Activated T-cell treated with anti-CD3 and anti-CD28 coated beads for 1 hour (primary cell): ENCODE measurements at regions not wholly inside any gene's neighbourhood (a gene's known extent, or its start where the extent isn't known, plus 50 kb on each side); places are given as distances from the start of the nearest gene placed in this dataset.
"Not testable (repeated sequence)": the region's sequence is repeated elsewhere in the genome, so short reads cannot be mapped to it uniquely, and the experiment has no call there.

Source experiments
- DNase-seq: peaks from one replicate; pipeline ENCODE4 v3.0.0-alpha.2; 2020; ENCODE audit warnings: low read depth

DNA sequence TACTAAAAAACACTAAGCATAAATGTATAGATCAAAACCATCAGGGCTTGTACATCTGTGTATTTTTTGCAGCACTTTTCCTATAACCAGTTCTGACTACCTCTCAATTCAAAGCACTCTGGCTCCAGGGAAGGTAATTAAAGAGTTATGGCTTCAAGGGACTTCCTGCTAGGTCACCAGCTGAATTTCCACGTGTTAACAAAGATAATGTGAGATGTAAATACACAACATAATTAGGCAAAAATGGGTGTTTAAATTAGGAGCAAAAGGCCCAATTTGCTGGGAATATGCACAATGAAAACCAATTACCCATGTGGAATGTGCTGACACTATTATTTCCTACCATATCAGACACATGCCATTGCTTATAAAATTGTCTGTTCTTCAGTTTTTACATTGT, 513.4 kb upstream of the FLRT2 start:
- DNase-seq = no peak

GRCh38 chr14:85023866-85024265, 506.1 kb upstream of the FLRT2 start:
- not testable (repeated sequence) for DNase-seq

GRCh38 chr14:85024931-85025330, 505.0 kb upstream of the FLRT2 start:
- no peak for DNase-seq

GRCh38 chr14:85027681-85028370, 502.1 kb upstream of the FLRT2 start:
- no peak for DNase-seq

DNA sequence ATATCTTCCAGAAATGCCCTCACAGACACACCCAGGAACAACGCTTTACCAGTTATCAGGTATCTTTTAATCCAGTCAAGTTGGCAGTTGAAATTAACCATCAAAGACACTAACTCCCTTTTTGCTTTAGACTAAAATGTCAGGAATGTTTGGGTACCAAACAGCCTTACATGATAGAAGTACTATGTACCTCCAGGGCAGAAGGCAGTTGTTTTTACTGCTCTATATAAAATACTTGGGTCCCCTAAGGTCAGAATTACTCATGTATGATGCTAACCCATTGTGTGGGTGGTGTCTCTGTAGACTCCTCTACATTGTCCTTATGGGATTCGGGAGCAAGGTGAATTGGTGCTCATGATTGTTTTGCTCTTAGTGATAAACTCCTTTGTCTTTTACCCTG, 492.5 kb upstream of the FLRT2 start:
- no peak for DNase-seq

DNA sequence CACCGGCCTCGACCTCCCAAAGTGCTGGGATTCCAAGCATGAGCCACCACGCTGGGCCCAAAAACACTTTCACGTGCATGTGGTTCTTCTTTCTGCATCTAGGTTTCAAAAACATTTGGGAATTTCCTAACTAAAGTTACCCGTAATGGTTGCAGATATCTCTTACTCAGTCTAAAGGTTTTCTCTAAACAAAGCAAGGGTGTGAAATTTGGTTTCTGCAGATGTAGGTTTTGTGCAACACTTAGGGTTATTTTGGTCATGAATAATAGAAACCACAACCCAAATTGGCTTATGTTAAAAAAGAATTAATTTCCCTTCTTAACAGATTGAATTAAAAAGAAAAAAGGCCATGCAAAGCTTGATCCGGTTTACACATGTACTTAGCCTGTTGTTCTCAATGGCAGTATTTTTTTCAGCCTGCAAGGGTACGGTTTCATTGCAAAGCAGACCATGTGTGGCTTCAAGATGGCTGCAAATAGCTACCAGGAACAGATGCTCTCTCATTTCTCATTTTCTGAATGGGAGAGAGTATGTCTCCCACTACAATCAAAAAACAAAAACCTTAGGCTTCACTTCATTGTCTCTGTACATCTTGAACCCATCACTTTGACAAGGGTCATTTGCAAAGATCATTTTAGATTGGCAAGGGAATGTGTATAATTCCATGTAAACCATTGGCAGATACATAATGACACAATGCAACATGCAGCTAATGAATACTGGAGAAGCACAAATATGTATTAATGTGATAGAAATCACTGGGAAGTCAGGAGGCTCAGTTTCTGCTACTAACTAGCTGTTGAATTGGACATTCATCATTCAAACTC, 491.2 kb upstream of the FLRT2 start:
- no peak for DNase-seq

- no peak for DNase-seq
Observed at GRCh38 chr14:85039353-85039626, 490.7 kb upstream of the FLRT2 start.

DNA sequence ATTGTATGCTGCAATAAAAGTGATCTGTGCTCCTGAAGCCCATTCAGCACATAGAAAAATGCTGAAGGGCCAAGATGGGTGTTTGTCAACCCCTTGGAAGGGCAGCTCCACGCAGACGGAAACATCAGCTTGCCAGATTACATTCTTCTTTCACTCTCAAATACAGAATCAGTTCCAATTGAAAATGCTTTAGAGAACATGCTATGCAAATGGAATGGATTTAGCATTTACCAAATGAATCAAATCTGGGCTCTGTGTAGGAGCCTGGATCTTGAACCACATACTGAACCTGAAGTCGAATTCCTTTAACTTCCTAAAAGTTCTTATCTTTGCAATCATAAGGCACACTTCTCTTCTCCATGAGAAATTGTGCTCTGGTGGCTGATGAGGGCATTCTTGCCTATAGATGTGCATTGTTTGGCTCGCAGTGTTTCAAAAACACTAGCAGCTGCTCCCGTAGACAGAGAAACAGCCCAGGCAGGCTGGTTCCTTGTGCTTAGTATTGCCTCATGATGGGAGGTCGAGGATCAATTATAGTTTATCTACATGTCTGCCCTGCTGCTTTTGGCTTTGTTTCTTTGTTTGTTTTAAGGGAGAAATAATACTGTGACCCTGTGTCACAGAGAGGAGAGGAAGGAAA, 489.8 kb upstream of the FLRT2 start:
- no peak for DNase-seq

- no peak for DNase-seq
Observed at GRCh38 chr14:85041618-85042017, 488.3 kb upstream of the FLRT2 start.

DNA sequence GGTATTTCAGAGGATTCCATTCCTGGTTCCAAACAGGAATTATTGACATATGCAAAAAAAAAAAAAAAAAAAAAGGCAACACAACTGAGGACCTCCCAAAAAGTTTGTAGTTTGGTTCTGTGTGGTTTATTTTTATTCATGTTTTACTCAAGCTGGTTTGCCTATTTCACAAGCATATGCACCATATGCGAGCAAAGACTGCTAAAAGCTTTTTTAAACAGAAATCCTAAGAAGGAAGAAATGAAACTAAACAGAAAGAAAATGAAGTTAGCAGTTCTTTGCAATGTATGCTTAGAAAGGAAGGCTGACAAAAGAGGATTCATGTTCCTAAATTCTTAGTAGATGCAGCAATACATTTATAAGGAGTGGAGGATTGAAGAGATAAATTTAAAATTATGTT, 487.6 kb upstream of the FLRT2 start:
- no peak for DNase-seq

- DNase-seq = no peak
Observed at GRCh38 chr14:85050180-85050579, 479.8 kb upstream of the FLRT2 start.

GRCh38 chr14:85052646-85053045, 477.3 kb upstream of the FLRT2 start:
- DNase-seq = no peak

- no peak for DNase-seq
Observed at GRCh38 chr14:85054178-85054577, 475.8 kb upstream of the FLRT2 start.

DNA sequence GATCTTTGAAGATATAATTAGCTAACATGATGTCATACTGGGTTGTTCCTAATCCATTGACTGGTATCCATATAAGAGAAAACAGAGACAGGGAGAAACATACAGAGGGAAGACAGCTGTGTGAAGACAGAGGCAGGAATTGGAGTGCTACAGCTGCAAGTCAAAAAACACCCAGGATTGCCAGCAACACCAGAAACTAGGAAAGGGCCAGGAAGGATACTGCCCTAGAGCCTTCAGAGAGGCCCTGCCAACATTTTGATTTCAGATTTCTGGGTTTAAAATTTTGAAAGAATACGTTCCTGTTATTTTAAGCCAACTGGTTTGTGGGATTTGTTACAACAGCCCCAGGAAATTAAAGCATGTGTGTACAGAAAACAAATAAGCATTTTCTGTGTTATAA, 473.7 kb upstream of the FLRT2 start:
- DNase-seq = no peak

- DNase-seq = no peak
Observed at GRCh38 chr14:85057221-85057620, 472.7 kb upstream of the FLRT2 start.

DNA sequence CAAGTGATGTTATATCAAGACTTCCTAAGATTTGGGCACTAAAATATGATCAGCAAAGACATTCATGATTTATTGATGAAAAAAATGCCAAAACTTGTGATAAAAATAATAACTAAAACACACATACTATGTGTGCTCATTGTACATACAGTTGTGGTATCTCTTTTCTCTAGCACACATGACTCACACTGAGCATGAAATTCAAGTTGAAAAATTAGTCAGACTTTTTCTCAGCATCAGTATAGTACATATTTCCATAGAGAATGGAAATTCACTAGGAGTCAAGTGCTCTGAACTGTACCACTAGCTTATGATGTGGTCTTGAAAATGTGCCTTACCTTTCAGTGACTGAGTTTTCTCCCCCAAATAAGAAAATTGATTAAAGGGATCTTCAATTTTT, 471.8 kb upstream of the FLRT2 start:
- DNase-seq = no peak

DNA sequence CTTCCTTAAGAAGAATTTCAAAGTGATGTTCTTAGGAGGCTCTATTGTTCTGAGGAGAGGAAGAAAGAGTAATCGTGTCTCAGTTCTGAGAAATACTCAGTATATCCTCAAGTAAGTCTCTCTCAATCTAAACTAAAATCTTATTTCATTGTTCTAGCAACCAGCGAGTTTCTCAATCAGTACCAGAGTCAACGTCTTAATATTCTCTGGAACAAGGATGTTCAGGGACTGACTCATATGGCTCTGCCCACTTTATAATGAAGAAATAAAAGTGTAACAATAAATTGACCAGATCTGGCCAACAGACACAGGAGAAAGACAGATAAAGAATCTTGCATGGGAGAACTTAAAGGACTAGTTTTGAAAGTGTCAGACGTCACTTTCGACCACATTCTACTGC, 469.8 kb upstream of the FLRT2 start:
- no peak for DNase-seq

- no peak for DNase-seq
Observed at GRCh38 chr14:85061256-85061655, 468.7 kb upstream of the FLRT2 start.

DNA sequence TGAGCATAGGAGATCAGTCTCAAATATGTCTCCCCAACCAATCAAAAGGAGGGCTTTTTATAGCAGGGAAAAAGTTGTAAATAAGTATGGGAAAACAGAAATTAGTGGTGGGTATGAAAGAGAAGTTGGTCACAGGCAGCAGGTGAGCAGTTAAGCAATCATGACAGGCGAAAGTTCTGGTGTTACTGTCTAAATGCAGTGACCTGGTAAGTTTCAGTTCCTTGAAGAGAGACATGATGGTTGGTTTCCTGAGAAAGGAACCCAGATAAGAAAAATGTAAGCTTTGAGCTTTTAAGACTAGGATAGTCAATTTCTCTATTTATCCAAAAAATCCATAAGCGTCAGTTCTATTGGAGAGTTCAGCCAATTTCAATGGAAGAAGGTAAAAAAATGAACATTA, 466.2 kb upstream of the FLRT2 start:
- DNase-seq = no peak

DNA sequence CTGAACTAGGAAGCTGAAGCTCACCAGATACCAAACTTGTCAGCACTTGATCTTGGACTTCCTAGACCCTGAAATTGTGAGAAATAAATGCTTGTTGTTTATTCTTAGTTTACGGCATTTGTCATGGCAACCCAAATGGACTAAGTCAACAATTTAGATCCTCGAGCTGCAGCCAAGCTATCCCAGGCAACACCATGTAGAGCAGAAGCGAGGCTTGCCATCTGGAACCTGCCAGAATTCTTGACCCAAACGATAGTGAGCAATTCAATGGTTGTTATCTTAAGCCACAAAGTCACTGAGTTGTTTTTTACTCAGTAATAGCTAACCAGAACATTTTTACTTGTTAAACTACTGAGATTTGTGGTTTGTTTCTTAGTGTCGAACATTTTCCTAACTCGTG, 458.5 kb upstream of the FLRT2 start:
- DNase-seq = no peak

GRCh38 chr14:85074955-85075354, 455.0 kb upstream of the FLRT2 start:
- DNase-seq = no peak

DNA sequence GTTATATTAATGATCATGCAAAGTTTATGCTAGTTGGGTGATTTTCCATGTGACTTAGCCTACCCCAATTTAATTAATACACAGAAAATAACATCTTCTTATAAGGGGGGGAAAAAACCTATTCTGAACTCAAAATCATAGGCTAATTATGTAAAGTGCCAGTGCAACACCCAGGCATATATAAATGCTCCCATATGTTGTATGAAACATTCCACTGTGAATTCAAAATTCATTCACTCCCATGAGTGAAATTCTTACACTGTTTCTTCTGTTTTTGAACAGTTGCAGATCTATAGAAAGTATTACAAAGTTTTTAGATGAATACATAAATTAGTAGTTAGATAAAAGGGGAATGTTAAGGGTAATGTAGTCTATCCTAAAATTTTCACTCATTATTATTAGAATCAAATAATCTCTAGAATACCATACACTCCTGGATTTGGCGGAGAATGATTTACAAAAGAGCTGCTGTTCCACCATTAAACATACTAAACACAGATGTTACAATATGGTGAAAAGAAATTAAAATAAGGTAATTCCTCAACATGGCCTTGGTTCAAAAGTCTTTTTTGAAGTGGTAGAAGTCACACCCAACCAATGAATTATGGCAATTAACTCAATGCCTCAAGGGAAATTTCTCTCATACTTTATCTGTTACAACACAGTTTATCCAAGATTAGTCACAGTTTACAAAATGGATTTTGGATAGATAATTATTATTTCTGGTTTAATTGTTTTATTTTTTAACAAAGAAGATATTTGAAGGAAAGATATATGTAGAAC, 454.1 kb upstream of the FLRT2 start:
- no peak for DNase-seq

- DNase-seq = not testable (repeated sequence)
Observed at GRCh38 chr14:85077716-85078115, 452.2 kb upstream of the FLRT2 start.
